ENCODE measurements at regions not wholly inside any gene's neighbourhood (a gene's known extent, or its start where the extent isn't known, plus 50 kb on each side); places are given as distances from the start of the nearest gene placed in this dataset.

GRCh38 chr7:20846791-20847190, 60.1 kb upstream of the SP8 start:
- TF ChIP-seq CTCF (IDR thresholded peaks at IDR 0.05): no peak
- no peak for TF ChIP-seq POLR2A (IDR thresholded peaks at IDR 0.05)
- no peak for TF ChIP-seq POLR2AphosphoS5 (IDR thresholded peaks at IDR 0.05)

Data from sigmoid colon (tissue), 4 donors.